ENCODE measurements at regions not wholly inside any gene's neighbourhood (a gene's known extent, or its start where the extent isn't known, plus 50 kb on each side); places are given as distances from the start of the nearest gene placed in this dataset.
"Not testable (repeated sequence)": the region's sequence is repeated elsewhere in the genome, so short reads cannot be mapped to it uniquely, and the experiment has no call there.

DNA sequence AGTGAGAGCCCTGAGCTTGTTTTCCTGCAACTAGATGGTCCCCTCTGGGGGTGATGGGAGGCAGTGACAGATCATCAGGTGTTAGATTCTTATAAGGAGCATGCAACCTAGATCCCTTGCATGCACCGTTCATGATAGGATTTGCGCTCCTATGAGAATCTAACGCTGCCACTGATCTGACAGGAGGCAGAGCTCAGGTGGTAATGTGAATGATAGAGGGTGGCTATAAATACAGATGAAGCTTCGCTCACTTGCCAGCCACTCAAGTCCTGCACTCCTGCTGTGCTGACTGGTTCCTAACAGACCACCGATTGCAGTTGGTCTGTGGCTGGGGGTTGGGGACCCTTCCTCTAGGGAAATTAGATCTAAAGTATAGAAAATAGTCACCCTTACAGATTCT is 290.6 kb upstream of the ADCY2 start:
- no peak for DNase-seq

GRCh38 chr5:7117961-7118360 is 278.0 kb upstream of the ADCY2 start:
- no peak for DNase-seq

DNA sequence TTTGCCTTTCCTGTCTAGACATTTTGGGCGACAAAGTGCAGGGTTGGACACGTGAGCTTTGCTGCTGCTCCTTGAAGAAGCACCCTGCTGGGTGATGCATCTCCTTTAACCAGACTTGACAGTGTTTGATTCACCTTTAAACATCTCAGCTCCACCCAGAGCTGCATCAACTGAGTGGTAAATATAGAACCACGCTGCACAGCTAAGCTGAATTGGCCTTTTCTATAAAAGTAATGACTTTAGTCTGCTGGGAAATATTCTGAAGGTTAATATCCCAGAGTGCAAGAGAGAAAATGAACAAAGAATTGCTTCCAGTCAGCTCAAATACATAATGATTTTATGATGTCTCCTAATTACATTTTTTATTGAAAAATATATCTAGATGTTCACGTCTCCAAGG is 264.3 kb upstream of the ADCY2 start:
- no peak for DNase-seq

DNA sequence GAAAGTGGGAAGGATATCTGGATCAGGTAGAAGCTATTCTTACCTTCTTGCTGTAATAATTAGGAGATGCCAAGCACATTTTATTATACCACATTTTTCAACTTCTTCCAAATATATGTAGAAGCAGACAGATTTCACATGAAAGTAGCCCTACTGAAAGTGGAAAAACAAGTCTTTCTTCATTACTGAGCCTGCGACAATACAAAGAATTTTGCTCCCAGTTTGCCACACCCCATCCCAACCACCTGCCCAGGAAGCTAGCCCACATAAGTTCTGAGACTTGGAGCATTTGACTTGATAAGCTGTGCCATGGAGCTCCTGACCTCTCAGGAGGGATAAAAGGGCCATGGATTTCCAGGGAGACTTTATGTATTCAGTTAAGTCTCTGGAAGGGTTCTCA is 249.1 kb upstream of the ADCY2 start:
- no peak for DNase-seq

DNA sequence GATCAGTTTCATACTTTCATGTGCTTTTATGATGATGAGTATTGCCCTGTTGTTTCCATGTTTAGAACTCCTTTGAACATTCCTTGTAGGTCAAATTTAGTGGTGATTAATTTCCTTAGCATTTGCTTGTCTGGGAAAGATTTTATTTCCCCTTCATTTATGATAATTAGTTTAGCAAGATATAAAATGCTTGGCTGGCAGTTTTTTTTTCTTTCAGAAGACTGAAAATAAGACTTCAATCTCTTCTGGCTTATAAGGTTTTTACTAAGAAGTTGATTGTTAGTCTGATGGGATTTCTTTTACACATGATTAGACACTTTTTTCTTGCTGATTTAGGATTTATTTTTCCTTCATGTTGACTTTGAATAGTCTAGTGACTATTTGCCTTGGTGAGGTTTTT is 238.9 kb upstream of the ADCY2 start:
- DNase-seq = no peak

DNA sequence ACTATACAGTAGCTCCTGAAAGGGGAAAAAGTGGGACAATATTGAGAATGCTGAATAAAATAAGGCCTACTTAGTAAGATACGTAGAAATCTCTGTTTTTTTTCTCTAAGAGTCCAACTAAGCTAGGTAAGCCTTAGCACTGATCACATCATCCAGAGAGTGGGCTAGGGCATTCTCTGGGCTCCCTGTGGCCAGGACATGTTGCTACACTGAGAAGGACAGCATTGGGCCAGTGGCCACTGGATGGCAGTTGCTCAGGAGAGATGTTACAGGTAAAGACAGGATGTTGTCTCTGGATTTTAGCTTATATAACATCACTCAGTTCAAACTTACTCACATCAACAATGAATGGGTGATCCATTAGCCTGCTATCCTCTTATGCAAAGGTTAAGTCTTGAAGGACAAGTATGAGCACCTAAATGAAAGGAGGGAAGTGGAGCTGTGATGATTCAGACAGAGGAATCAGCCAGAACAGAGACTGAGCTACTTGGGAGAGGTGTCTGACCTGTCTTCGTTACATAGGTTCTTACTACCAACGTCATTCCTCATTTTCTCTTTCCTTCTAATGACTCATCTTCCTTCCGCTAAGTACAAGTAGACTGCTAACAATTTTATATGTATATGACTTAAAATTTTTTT is 226.6 kb upstream of the ADCY2 start:
- no peak for DNase-seq

- not testable (repeated sequence) for DNase-seq
These were observed 225.2 kb upstream of the ADCY2 start for GRCh38 chr5:7170785-7171184.

GRCh38 chr5:7179364-7179763 is 216.6 kb upstream of the ADCY2 start:
- DNase-seq = no peak

- no peak for DNase-seq
These were observed 214.1 kb upstream of the ADCY2 start for GRCh38 chr5:7181841-7182240.

GRCh38 chr5:7185742-7186141 is 210.2 kb upstream of the ADCY2 start:
- no peak for DNase-seq

DNA sequence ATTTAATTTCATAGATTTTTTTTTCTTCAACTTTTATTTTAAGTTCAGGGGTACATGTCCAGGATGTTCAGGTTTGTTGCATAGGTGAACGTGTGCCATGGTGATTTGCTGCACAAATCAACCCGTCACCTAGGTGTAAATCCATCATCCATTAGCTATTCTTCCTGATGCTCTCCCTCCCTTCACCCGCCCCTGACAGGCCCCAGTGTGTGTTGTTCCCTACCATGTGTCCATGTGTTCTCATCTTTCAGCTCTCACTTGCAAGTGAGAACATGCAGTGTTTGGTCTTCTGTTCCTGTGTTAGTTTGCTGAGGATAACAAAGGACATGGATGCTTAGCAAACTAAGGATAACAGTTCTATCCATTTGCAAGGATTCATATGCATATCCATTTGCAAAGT is 209.1 kb upstream of the ADCY2 start:
- no peak for DNase-seq

- DNase-seq = no peak
These were observed 205.2 kb upstream of the ADCY2 start for GRCh38 chr5:7190712-7191250.

DNA sequence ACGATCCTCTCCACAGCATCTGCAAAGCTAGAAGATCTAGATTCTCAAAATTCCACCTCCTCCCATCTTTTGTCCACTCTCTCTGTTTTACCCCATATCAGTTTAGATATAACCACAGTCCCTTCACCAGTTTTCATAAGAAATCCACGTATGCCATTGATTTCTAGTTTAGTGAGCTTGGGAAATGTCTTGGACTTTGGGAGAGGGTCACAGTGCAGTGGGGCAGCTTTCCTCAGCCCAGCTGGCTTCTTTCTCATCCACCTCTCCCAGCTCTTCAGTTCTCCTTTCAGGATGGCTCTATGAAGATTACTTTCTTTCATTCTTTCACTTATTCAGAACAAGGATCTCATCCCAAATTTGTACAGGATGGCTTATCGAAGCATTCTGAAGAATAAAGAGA is 203.9 kb upstream of the ADCY2 start:
- no peak for DNase-seq

DNA sequence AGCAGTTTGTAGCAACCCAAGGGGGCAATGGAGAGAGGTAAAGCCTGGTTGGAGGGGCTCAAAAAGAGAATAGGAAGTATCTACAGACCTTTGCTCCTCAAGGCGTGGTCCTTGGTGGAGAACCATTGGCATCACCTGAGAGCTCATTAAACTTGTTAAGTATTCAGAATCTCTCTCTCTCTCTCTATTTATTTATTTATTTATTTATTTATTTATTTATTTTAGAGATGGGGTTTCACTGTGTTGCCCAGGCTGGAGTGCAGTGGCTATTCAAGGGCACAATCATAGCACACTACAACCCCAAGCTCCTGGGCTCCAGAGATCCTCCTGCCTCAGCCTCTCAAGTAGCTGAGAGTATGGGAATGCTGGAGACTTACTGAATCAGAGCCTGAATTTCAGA is 193.1 kb upstream of the ADCY2 start:
- DNase-seq = no peak

DNA sequence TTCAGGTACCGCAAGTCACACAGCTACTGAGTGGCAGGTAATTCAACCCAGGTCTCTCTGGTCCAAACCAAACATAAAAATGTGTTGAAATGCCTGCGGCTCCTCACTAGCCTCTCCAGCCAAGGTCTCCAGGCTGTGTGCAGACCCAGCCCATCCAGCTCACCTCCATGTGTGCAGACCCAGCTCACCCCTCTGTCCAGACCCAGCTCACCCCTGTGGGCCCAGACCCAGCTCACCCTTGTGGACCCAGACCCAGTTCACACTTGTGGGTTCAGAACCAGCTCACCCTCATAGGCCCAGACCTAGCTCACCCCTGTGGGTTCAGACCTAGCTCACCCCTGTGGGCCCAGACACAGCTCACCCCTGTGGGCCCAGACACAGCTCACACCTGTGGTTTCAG is 188.0 kb upstream of the ADCY2 start:
- DNase-seq = no peak

DNA sequence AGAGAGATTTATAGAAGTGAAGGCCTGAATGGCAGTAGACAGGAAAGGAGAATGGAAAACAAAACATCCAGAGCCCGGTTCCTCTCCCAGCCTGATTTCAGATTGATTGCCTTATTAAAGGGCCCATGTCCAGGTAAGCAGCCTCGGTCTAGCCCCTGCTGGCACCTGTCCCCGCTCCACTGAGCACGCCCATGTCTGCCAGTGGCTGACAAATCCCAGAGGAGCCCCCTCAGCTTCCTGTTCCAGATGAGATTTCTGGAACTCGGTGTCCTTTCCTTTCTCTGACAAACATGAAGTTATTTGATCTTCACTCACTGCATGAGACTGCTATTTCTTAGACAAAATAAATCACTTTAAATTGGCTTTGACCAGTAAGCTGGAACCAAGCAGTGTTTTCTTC is 187.0 kb upstream of the ADCY2 start:
- DNase-seq = no peak

DNA sequence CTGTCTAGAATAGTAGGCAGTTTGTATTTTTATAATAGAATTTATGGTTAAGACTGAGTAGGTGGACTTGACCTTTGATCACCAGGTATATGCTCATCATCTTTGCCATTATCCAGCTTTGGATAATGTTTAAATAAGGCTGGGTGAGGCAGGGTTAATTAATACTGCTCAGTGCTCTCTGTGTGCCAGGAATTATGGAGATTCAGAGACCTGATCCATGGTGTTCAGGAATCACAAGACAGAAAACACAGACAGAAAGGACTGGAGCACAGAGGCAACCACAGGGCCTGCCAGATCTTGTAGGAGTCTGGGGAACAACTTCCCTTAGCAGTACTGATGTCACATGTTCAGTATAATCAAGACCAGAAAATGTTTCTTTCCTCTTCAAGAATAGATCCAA is 186.3 kb upstream of the ADCY2 start:
- DNase-seq = no peak

DNA sequence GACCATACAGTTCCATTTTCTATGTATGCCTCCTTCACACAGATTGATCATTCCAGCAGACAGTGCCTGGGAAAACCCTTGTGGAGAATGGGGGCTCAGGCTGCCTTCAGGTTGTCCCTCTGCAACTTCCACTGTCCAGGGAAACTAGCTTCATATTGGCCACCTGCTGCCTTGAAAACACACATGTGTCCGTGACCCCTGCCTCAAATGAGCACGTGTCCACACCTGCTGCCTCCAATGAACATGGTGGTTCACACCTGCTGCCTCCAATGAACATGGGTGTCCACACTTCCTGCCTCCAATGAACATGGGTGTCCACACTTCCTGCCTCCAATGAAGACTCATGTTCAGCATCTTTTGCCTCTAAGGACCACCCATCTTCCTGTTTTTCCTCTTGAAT is 185.4 kb upstream of the ADCY2 start:
- DNase-seq = no peak

DNA sequence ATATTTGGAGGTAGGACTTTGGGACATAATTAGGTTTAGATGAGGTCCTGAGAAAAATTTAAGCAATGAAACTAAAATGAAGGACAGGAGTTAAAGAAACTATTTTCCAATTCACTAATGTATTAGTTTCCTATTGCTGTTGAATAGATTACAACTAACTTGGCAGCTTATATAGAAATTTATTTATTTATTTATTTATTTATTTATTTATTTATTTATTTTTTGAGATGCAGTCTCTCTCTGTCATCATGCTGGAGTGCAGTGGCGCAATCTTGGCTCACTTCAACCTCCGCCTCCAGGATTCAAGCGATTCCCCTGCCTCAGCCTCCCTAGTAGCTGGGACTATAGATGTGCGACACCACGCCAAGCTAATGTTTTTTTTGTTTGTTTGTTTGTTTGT is 182.4 kb upstream of the ADCY2 start:
- no peak for DNase-seq

GRCh38 chr5:7214906-7215416 is 181.0 kb upstream of the ADCY2 start:
- DNase-seq = no peak

DNA sequence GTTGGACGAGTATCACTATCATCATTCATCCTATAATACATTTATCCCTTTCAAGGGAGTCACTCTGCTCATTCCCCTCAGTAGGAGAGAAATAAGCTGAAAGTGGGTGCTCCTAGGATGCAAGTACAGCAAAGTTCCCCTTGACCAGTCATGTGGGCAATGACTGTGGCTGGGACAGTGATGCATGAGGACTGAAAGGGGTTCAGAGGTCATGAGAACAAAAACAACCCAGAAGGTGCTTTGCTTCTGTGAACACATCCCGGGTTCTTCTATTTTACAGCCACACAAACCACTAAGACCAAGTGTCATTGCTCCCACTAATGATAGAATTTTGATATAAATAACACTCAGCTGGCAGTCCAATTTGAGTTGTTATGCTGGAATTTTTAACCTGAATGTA is 177.8 kb upstream of the ADCY2 start:
- no peak for DNase-seq

- DNase-seq = no peak
These were observed 175.8 kb upstream of the ADCY2 start for GRCh38 chr5:7220156-7220555.

DNA sequence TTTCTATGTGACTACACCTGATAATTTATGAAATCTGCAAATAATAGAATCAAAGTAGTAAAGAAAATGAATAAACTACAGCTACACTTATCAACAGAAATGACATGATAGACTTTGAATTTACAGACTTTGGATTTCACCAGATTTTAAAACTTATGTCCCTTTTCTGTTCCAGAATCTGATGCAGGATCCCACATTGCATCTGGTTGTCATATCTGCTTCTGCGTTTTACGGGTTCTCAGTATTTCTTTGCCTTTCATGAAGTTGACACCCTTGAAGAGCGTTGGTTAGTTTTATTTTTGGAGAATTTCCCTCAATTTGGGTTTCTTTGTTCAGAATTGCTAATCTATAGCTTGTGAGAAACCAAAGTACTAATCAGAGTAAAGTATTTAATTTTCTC is 174.9 kb upstream of the ADCY2 start:
- no peak for DNase-seq

- no peak for DNase-seq
These were observed 170.1 kb upstream of the ADCY2 start for GRCh38 chr5:7225826-7226225.

DNA sequence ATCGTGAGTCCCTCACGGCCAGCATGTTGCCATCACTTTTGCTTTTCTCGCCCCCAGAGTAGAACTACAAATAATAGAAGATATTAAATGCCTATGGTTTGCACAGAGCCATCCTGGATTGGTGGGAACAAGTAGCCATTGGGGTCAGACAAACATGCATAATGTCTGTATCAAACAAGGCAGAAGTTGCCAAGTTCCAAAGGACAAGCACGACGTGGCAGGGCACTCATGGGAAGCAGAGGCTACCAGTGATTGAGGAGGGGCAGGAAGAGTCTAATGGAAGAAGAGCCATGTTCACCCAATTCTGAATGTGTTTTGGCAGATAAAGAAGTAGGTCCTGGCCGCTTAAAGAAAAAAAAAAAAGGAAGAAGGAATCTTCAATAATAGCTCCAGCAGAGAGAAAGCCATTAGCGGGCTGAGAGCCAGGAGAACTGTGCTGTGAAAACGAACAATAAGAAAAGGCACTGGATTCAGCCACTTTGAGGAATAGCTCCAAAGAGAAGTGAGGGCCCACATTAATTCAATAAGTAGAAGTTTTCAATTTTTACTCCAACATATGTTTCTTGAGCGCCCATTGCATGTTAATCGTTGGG is 153.7 kb upstream of the ADCY2 start:
- no peak for DNase-seq

All from CD4-positive, alpha-beta T cell treated with Interleukin-10 for 1 hour (primary cell).